Activated CD8-positive, alpha-beta T cell treated with anti-CD3 and anti-CD28 coated beads for 36 hours (primary cell): ENCODE measurements at regions not wholly inside any gene's neighbourhood (a gene's known extent, or its start where the extent isn't known, plus 50 kb on each side); places are given as distances from the start of the nearest gene placed in this dataset.
"Not testable (repeated sequence)": the region's sequence is repeated elsewhere in the genome, so short reads cannot be mapped to it uniquely, and the experiment has no call there.

Source experiments
- ATAC-seq: fragments of 200-7000 bp; cut with Tn5 transposase; one replicate; pipeline ENCODE4 v1.10.0; 2021; ENCODE audit warnings: mild to moderate bottlenecking, moderate library complexity
- CTCF ChIA-PET: fragments of 350-600 bp; sonication (Branson Sonifier 250); formaldehyde crosslinking; loops from one replicate; lab custom pipeline; 2021; ENCODE audit warnings: antibody characterized with exemption; lab: Charles Lee
- POLR2A ChIA-PET: fragments of 350-600 bp; sonication (Branson Sonifier 250); formaldehyde crosslinking; loops from one replicate; lab custom pipeline; 2021; ENCODE audit warnings: antibody characterized with exemption; lab: Charles Lee
- DNase-seq: peaks from one replicate; pipeline ENCODE4 v3.0.0-alpha.2; 2020
- H3K27ac Mint-ChIP-seq: one replicate; pipeline ENCODE4 v1.8.0; 2021; ENCODE audit warnings: mild to moderate bottlenecking, mixed read lengths
- H3K27me3 Mint-ChIP-seq: one replicate; pipeline ENCODE4 v1.8.0; 2021; ENCODE audit warnings: mixed read lengths
- H3K36me3 Mint-ChIP-seq: one replicate; pipeline ENCODE4 v1.8.0; 2021; ENCODE audit warnings: low read depth, mixed read lengths
- H3K4me1 Mint-ChIP-seq: one replicate; pipeline ENCODE4 v1.8.0; 2021; ENCODE audit warnings: low read depth, mixed read lengths
- H3K4me3 Mint-ChIP-seq: one replicate; pipeline ENCODE4 v1.8.0; 2021; ENCODE audit warnings: mild to moderate bottlenecking, moderate library complexity, mixed read lengths
- H3K9me3 Mint-ChIP-seq: one replicate; pipeline ENCODE4 v1.8.0; 2021; ENCODE audit warnings: mixed read lengths
- CTCF ChIP-seq: fragments of 200-600 bp; IDR thresholded peaks from one replicate; pipeline ENCODE4 v1.8.0; 2022; ENCODE audit warnings: antibody characterized with exemption, mild to moderate bottlenecking
- intact Hi-C: fragments of 100-400 bp; cut with micrococcal nuclease; formaldehyde crosslinking; loops from one replicate; pipeline ENCODE4 v1.10.0; 2022

GRCh38 chr5:38141665-38142064 is 116.7 kb upstream of the EGFLAM start:
- Mint-ChIP-seq H3K4me1 (no peaks in the 10 kb centered on the region), H3K9me3 (no peaks in the 10 kb centered on the region), H3K36me3 (no peaks in the 10 kb centered on the region), H3K27me3 (peaks cover 4% of the 10 kb centered on the region), H3K4me3 (no peak overlapping the region), H3K27ac (no peak overlapping the region)
- ChIA-PET POLR2A (no interaction called here), CTCF (no interaction called here)
- TF ChIP-seq CTCF = no peak
- ATAC-seq = no peak
- DNase-seq = no peak
- intact Hi-C loops = no loop called here

GRCh38 chr5:38138574-38138973 is 119.8 kb upstream of the EGFLAM start:
- TF ChIP-seq CTCF = no peak
- no peak overlapping the region for H3K4me3 Mint-ChIP-seq
- H3K9me3 Mint-ChIP-seq = no peaks in the 10 kb centered on the region
- peaks cover 4% of the 10 kb centered on the region for H3K27me3 Mint-ChIP-seq
- CTCF ChIA-PET = no interaction called here
- no peak overlapping the region for H3K27ac Mint-ChIP-seq
- no peaks in the 10 kb centered on the region for H3K4me1 Mint-ChIP-seq
- H3K36me3 Mint-ChIP-seq = no peaks in the 10 kb centered on the region
- POLR2A ChIA-PET = no interaction called here
- intact Hi-C loops = no loop called here
- ATAC-seq (no peak), DNase-seq (no peak)

- no peak for TF ChIP-seq CTCF
- CTCF ChIA-PET = no interaction called here
- ATAC-seq (no peak), DNase-seq (no peak)
- Mint-ChIP-seq H3K4me1 (no peaks in the 10 kb centered on the region), H3K9me3 (no peaks in the 10 kb centered on the region), H3K27ac (no peak overlapping the region), H3K27me3 (peaks cover 4% of the 10 kb centered on the region), H3K4me3 (no peak overlapping the region), H3K36me3 (no peaks in the 10 kb centered on the region)
- intact Hi-C loops = no loop called here
- POLR2A ChIA-PET = no interaction called here
Measured at GRCh38 chr5:38135486-38136039, 122.8 kb upstream of the EGFLAM start.

GRCh38 chr5:38134810-38135209 is 123.5 kb upstream of the EGFLAM start:
- no peak overlapping the region for H3K4me3 Mint-ChIP-seq
- POLR2A ChIA-PET = no interaction called here
- H3K27me3 Mint-ChIP-seq = peaks cover 4% of the 10 kb centered on the region
- H3K27ac Mint-ChIP-seq = no peak overlapping the region
- TF ChIP-seq CTCF = no peak
- CTCF ChIA-PET = interaction anchor here (1.1 kb wide), 1 partner anchor 18 kb away, joined by 3 read pairs; no protein-coding TSS in a partner anchor
- no peaks in the 10 kb centered on the region for H3K9me3 Mint-ChIP-seq
- H3K4me1 Mint-ChIP-seq = no peaks in the 10 kb centered on the region
- DNase-seq = no peak
- no peaks in the 10 kb centered on the region for H3K36me3 Mint-ChIP-seq
- intact Hi-C loops = no loop called here
- no peak for ATAC-seq

GRCh38 chr5:38134294-38134693 is 124.1 kb upstream of the EGFLAM start:
- H3K4me1 Mint-ChIP-seq, H3K27ac Mint-ChIP-seq, H3K9me3 Mint-ChIP-seq, POLR2A ChIA-PET, H3K27me3 Mint-ChIP-seq, DNase-seq, H3K4me3 Mint-ChIP-seq, intact Hi-C loops, H3K36me3 Mint-ChIP-seq, ATAC-seq: not testable (repeated sequence)
- CTCF ChIA-PET = interaction anchor here (1.1 kb wide), 1 partner anchor 19 kb away, joined by 3 read pairs; no protein-coding TSS in a partner anchor

GRCh38 chr5:38131686-38132085 is 126.7 kb upstream of the EGFLAM start:
- POLR2A ChIA-PET = no interaction called here
- Mint-ChIP-seq H3K4me3 (no peak overlapping the region), H3K4me1 (no peaks in the 10 kb centered on the region), H3K9me3 (no peaks in the 10 kb centered on the region), H3K27me3 (no peaks in the 10 kb centered on the region), H3K36me3 (no peaks in the 10 kb centered on the region), H3K27ac (no peak overlapping the region)
- TF ChIP-seq CTCF = no peak
- no peak for DNase-seq
- ATAC-seq = no peak
- CTCF ChIA-PET = no interaction called here
- intact Hi-C loops = no loop called here
